KMS-11 (cell line): ENCODE measurements at regions not wholly inside any gene's neighbourhood (a gene's known extent, or its start where the extent isn't known, plus 50 kb on each side); places are given as distances from the start of the nearest gene placed in this dataset.

Source experiments
- H2AFZ ChIP-seq: fragments of 200-600 bp; sonication (generic); 2 replicates; pipeline ENCODE4 v1.6.1; 2016; ENCODE audit warnings: antibody characterized with exemption, mixed run types, low read depth
- H3K27ac ChIP-seq: fragments of 200-600 bp; sonication (generic); 2 replicates; pipeline ENCODE4 v1.6.1; 2016; ENCODE audit warnings: mild to moderate bottlenecking, mixed run types
- H3K27me3 ChIP-seq: fragments of 200-600 bp; sonication (generic); 2 replicates; pipeline ENCODE4 v1.6.1; 2017; ENCODE audit warnings: mild to moderate bottlenecking, low read depth, mixed run types, moderate library complexity; ENCODE audit not compliant: insufficient read depth
- H3K36me3 ChIP-seq: fragments of 200-600 bp; sonication (generic); 2 replicates; pipeline ENCODE4 v1.6.1; 2017; ENCODE audit warnings: mild to moderate bottlenecking, mixed run types; ENCODE audit not compliant: insufficient read depth
- H3K4me1 ChIP-seq: fragments of 200-600 bp; sonication (generic); 2 replicates; pipeline ENCODE4 v1.6.1; 2016; ENCODE audit warnings: mild to moderate bottlenecking, low read depth, mixed run types; ENCODE audit not compliant: poor library complexity, severe bottlenecking
- H3K4me2 ChIP-seq: fragments of 200-600 bp; sonication (generic); 2 replicates; pipeline ENCODE4 v1.7.0; 2016; ENCODE audit warnings: mild to moderate bottlenecking, mixed run types
- H3K4me3 ChIP-seq: fragments of 200-600 bp; sonication (generic); IDR thresholded peaks from 2 replicates; pipeline ENCODE4 v1.6.1; 2017; ENCODE audit warnings: low read depth, low read length, mixed read lengths; ENCODE audit not compliant: insufficient read depth
- H3K79me2 ChIP-seq: fragments of 200-600 bp; sonication (generic); 2 replicates; pipeline ENCODE4 v1.6.1; 2016; ENCODE audit warnings: low read depth, mixed run types; ENCODE audit not compliant: insufficient read depth
- H3K9ac ChIP-seq: fragments of 200-600 bp; sonication (generic); 2 replicates; pipeline ENCODE4 v1.6.1; 2016; ENCODE audit warnings: mild to moderate bottlenecking, mixed run types
- H4K20me1 ChIP-seq: fragments of 200-600 bp; sonication (generic); 2 replicates; pipeline ENCODE4 v1.6.1; 2016; ENCODE audit warnings: mild to moderate bottlenecking, mixed run types; ENCODE audit not compliant: insufficient read depth
- CTCF ChIP-seq: fragments of 200-600 bp; sonication (generic); conservative IDR thresholded peaks from 2 replicates; pipeline ENCODE4 v1.6.1; 2017; ENCODE audit warnings: low read depth, mild to moderate bottlenecking, antibody characterized with exemption, low read length, moderate library complexity, mixed read lengths

- no peaks in the 10 kb centered on the region for H3K27me3 ChIP-seq
- no peaks in the 10 kb centered on the region for H4K20me1 ChIP-seq
- H3K9ac ChIP-seq = no peak overlapping the region
- H3K36me3 ChIP-seq = no peaks in the 10 kb centered on the region
- no peaks in the 10 kb centered on the region for H3K79me2 ChIP-seq
- no peak overlapping the region for H2AFZ ChIP-seq
- H3K4me3 ChIP-seq = no peak overlapping the region
- no peak overlapping the region for H3K27ac ChIP-seq
- H3K4me1 ChIP-seq = peaks cover 8% of the 10 kb centered on the region
- H3K4me2 ChIP-seq = no peak overlapping the region
- no peak for TF ChIP-seq CTCF
These were observed 52.7 kb upstream of the ITGA4 start for GRCh38 chr2:181404472-181404871.

GRCh38 chr2:181407171-181407570, 50.0 kb upstream of the ITGA4 start:
- Histone ChIP-seq H3K79me2 (no peaks in the 10 kb centered on the region), H3K27ac (no peak overlapping the region), H4K20me1 (no peaks in the 10 kb centered on the region), H2AFZ (no peak overlapping the region), H3K9ac (no peak overlapping the region), H3K4me1 (peaks cover 18% of the 10 kb centered on the region), H3K4me3 (no peak overlapping the region), H3K4me2 (no peak overlapping the region), H3K27me3 (no peaks in the 10 kb centered on the region), H3K36me3 (no peaks in the 10 kb centered on the region)
- no peak for TF ChIP-seq CTCF
